ENCODE measurements at regions not wholly inside any gene's neighbourhood (a gene's known extent, or its start where the extent isn't known, plus 50 kb on each side); places are given as distances from the start of the nearest gene placed in this dataset.

DNA sequence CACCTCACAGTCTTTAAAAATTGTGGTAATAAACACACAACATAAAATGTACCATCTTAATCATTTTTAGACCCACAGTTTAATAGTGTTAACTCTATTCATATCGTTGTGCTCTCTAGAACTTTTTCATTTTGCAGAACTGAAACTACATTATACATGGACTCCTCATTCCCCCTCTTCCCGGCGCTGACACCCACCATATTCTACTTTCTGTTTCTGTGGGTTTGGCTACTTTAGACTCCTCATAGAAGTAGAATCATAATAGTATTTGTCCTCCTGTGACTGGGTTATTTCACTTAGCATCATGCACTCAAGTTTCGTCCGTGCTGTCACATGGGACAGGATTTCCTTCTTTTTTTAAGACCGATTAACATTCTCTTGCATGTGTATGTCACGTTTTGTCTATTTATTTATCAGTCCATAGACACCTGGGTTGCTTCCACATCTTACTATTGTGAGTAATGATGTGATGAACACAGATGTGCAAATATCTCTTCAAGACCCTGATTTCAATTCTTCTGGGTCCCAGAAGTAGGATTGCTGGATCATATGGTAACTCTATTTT lies 62.9 kb upstream of the TMPRSS2 start:
- no TSS peak for BruUV-seq (replicated peaks)
- in situ Hi-C loops (cut with HindIII; ENCODE audit: extremely low pct_ligation_motif_present, low pct_unique_long_range_greater_than_20kb): no loop called here

More for the DNA sequence above, 62.9 kb upstream of the TMPRSS2 start:
- Histone ChIP-seq H4K20me1 (ENCODE audit: insufficient read depth, low read length) (no peaks in the 10 kb centered on the region), H3K4me2 (ENCODE audit: low read depth, low read length) (no peak overlapping the region), H3K9me3 (ENCODE audit: low read length) (no peaks in the 10 kb centered on the region), H3K79me2 (ENCODE audit: insufficient read depth, low read length) (no peaks in the 10 kb centered on the region), H3K27me3 (ENCODE audit: control insufficient read depth in 1 of 2, insufficient read depth in 2 of 2, low read length in 2 of 2) (no peaks in the 10 kb centered on the region; a peak in 1 of 5 replicates), H3K4me3 (replicated peaks in 1 of 3; ENCODE audit: insufficient read depth in 1 of 3, low read depth in 2 of 3, low read length in 3 of 3) (no peak overlapping the region), H3K36me3 (replicated peaks in 1 of 2; ENCODE audit: control insufficient read depth in 1 of 2, insufficient read depth in 2 of 2, low read length in 2 of 2) (no peaks in the 10 kb centered on the region), H3K4me1 (ENCODE audit: insufficient read depth, low read length) (no peaks in the 10 kb centered on the region), H3K9ac (ENCODE audit: insufficient read depth, low read depth, low read length) (no peak overlapping the region), H3K27ac (ENCODE audit: extremely low read length, insufficient read depth, low read length) (no peak overlapping the region), H2AFZ (ENCODE audit: low read length) (no peak overlapping the region)
- FAIRE-seq: no peak
- intact Hi-C loops (cut with micrococcal nuclease; ENCODE audit: unreplicated experiment): no loop called here
- CTCF ChIA-PET (ENCODE audit: low intra/inter-chr PET ratio, low total read pairs): no interaction called here
- ATAC-seq: no peak
- WGBS (ENCODE audit: low lambda C conversion rate): 53% methylated on average over 7 of the region's 7 CpGs
- no peak for DNase-seq (ENCODE audit: low spot score)
- TF ChIP-seq RNF2 (conservative IDR thresholded peaks at IDR 0.05; ENCODE audit: low read depth) (no peak), SP2 (CRISPR knock-in tag; IDR thresholded peaks at IDR 0.05) (no peak), FOXA1 (IDR thresholded peaks at IDR 0.05) (no peak), FOXA1 (CRISPR knock-in tag; IDR thresholded peaks at IDR 0.05) (no peak), BCLAF1 (IDR thresholded peaks at IDR 0.05) (no peak), HNF1A (IDR thresholded peaks at IDR 0.05; ENCODE audit: low read depth) (no peak), HNF1A (CRISPR knock-in tag; IDR thresholded peaks at IDR 0.05; ENCODE audit: borderline replicate concordance) (no peak), ZNF280D (CRISPR knock-in tag; IDR thresholded peaks at IDR 0.05) (no peak), ZNF703 (CRISPR knock-in tag; IDR thresholded peaks at IDR 0.05; ENCODE audit: borderline replicate concordance) (no peak)
- TF ChIP-seq, protein P1, sequence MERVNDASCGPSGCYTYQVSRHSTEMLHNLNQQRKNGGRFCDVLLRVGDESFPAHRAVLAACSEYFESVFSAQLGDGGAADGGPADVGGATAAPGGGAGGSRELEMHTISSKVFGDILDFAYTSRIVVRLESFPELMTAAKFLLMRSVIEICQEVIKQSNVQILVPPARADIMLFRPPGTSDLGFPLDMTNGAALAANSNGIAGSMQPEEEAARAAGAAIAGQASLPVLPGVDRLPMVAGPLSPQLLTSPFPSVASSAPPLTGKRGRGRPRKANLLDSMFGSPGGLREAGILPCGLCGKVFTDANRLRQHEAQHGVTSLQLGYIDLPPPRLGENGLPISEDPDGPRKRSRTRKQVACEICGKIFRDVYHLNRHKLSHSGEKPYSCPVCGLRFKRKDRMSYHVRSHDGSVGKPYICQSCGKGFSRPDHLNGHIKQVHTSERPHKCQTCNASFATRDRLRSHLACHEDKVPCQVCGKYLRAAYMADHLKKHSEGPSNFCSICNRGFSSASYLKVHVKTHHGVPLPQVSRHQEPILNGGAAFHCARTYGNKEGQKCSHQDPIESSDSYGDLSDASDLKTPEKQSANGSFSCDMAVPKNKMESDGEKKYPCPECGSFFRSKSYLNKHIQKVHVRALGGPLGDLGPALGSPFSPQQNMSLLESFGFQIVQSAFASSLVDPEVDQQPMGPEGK (CRISPR knock-in tag; IDR thresholded peaks at IDR 0.05): no peak
- POLR2A ChIA-PET: no interaction called here

Measured in HepG2 (cell line).